ENCODE measurements at regions not wholly inside any gene's neighbourhood (a gene's known extent, or its start where the extent isn't known, plus 50 kb on each side); places are given as distances from the start of the nearest gene placed in this dataset.
"Not testable (repeated sequence)": the region's sequence is repeated elsewhere in the genome, so short reads cannot be mapped to it uniquely, and the experiment has no call there.

GRCh38 chr3:137464341-137464740, 299.8 kb upstream of the SOX14 start:
- DNase-seq, result no peak

- DNase-seq, result no peak
These were observed 295.7 kb upstream of the SOX14 start for GRCh38 chr3:137468446-137468845.

- DNase-seq, result no peak
These were observed 294.9 kb upstream of the SOX14 start for GRCh38 chr3:137469263-137469662.

- no peak for DNase-seq
These were observed 293.0 kb upstream of the SOX14 start for GRCh38 chr3:137471130-137471529.

GRCh38 chr3:137471558-137472204, 292.4 kb upstream of the SOX14 start:
- DNase-seq, result no peak

- no peak for DNase-seq
These were observed 286.5 kb upstream of the SOX14 start for GRCh38 chr3:137477614-137478013.

- DNase-seq, result no peak
These were observed 254.6 kb upstream of the SOX14 start for GRCh38 chr3:137509354-137510045.

GRCh38 chr3:137511655-137512054, 252.5 kb upstream of the SOX14 start:
- no peak for DNase-seq

- no peak for DNase-seq
These were observed 249.3 kb upstream of the SOX14 start for GRCh38 chr3:137514853-137515252.

GRCh38 chr3:137519602-137520001, 244.5 kb upstream of the SOX14 start:
- no peak for DNase-seq

GRCh38 chr3:137524751-137525150, 239.4 kb upstream of the SOX14 start:
- DNase-seq, result no peak

- no peak for DNase-seq
These were observed 238.6 kb upstream of the SOX14 start for GRCh38 chr3:137525471-137525870.

GRCh38 chr3:137542049-137542448, 222.1 kb upstream of the SOX14 start:
- DNase-seq, result no peak

- DNase-seq, result no peak
These were observed 209.9 kb upstream of the SOX14 start for GRCh38 chr3:137554242-137554641.

- DNase-seq, result no peak
These were observed 195.2 kb upstream of the SOX14 start for GRCh38 chr3:137568880-137569279.

GRCh38 chr3:137572931-137573330, 191.2 kb upstream of the SOX14 start:
- DNase-seq, result no peak

- no peak for DNase-seq
These were observed 181.6 kb upstream of the SOX14 start for GRCh38 chr3:137582484-137582883.

GRCh38 chr3:137583256-137583655, 180.9 kb upstream of the SOX14 start:
- DNase-seq, result no peak

GRCh38 chr3:137588871-137589270, 175.2 kb upstream of the SOX14 start:
- no peak for DNase-seq

GRCh38 chr3:137595415-137595814, 168.7 kb upstream of the SOX14 start:
- not testable (repeated sequence) for DNase-seq

- no peak for DNase-seq
These were observed 153.4 kb upstream of the SOX14 start for GRCh38 chr3:137610723-137611122.

GRCh38 chr3:137612291-137612690, 151.8 kb upstream of the SOX14 start:
- no peak for DNase-seq

GRCh38 chr3:137615659-137616418, 148.3 kb upstream of the SOX14 start:
- no peak for DNase-seq
